ENCODE measurements at regions not wholly inside any gene's neighbourhood (a gene's known extent, or its start where the extent isn't known, plus 50 kb on each side); places are given as distances from the start of the nearest gene placed in this dataset.
A peak's percentile ranks its signal among the peaks of the same experiment; 100 is the strongest.

GRCh38 chr1:228979774-228980173 lies 244.5 kb downstream of the RHOU start:
- Histone ChIP-seq H3F3A (replicated peaks; ENCODE audit: low read depth) (no peaks in the 10 kb centered on the region), H3K4me1 (ENCODE audit: insufficient read depth) (peaks cover 9% of the 10 kb centered on the region), H3K27me3 (ENCODE audit: insufficient read depth) (no peaks in the 10 kb centered on the region), H4K20me1 (replicated peaks; ENCODE audit: insufficient read depth) (no peaks in the 10 kb centered on the region), H3K4me2 (no peak overlapping the region), H3K79me2 (replicated peaks; ENCODE audit: insufficient read depth) (no peaks in the 10 kb centered on the region), H3K27ac (ENCODE audit: low read depth) (no peak overlapping the region), H2AFZ (0 out of 2 replicates have a peak overlapping the region, but pooled peaks have one; percentile 23), H3K9me2 (ENCODE audit: insufficient read depth) (no peaks in the 10 kb centered on the region), H3K4me3 (no peak overlapping the region), H3K36me3 (ENCODE audit: insufficient read depth) (no peaks in the 10 kb centered on the region)
- Mint-ChIP-seq H3K9me3 (no peaks in the 10 kb centered on the region; the same call in 2 of the 3 replicates), H3K27me3 (ENCODE audit: insufficient read depth, low read depth, poor library complexity) (peaks cover 7% of the 10 kb centered on the region), H3K27ac (no peak overlapping the region), H3K4me1 (peaks cover 46% of the 10 kb centered on the region), H3K36me3 (ENCODE audit: low read depth) (no peaks in the 10 kb centered on the region), H3K4me3 (no peak overlapping the region)
- DNase-seq (ENCODE audit: low spot score): no peak
- TF ChIP-seq POLR2AphosphoS5 (IDR thresholded peaks at IDR 0.05; ENCODE audit: low read depth) (no peak), ZNF331 (CRISPR knock-in tag; IDR thresholded peaks at IDR 0.05; ENCODE audit: low read depth) (no peak), REST (IDR thresholded peaks at IDR 0.05; ENCODE audit: unreplicated experiment) (no peak), CTCF (conservative IDR thresholded peaks at IDR 0.05; ENCODE audit: low read depth in 2 of 2) (no peak), NANOG (IDR thresholded peaks at IDR 0.05; ENCODE audit: borderline replicate concordance) (no peak), EZH2phosphoT487 (IDR thresholded peaks at IDR 0.05; ENCODE audit: unreplicated experiment) (no peak), JUNB (IDR thresholded peaks at IDR 0.05; ENCODE audit: unreplicated experiment) (no peak), ETS1 (IDR thresholded peaks at IDR 0.05) (no peak)
- TF ChIP-seq, protein P1, sequence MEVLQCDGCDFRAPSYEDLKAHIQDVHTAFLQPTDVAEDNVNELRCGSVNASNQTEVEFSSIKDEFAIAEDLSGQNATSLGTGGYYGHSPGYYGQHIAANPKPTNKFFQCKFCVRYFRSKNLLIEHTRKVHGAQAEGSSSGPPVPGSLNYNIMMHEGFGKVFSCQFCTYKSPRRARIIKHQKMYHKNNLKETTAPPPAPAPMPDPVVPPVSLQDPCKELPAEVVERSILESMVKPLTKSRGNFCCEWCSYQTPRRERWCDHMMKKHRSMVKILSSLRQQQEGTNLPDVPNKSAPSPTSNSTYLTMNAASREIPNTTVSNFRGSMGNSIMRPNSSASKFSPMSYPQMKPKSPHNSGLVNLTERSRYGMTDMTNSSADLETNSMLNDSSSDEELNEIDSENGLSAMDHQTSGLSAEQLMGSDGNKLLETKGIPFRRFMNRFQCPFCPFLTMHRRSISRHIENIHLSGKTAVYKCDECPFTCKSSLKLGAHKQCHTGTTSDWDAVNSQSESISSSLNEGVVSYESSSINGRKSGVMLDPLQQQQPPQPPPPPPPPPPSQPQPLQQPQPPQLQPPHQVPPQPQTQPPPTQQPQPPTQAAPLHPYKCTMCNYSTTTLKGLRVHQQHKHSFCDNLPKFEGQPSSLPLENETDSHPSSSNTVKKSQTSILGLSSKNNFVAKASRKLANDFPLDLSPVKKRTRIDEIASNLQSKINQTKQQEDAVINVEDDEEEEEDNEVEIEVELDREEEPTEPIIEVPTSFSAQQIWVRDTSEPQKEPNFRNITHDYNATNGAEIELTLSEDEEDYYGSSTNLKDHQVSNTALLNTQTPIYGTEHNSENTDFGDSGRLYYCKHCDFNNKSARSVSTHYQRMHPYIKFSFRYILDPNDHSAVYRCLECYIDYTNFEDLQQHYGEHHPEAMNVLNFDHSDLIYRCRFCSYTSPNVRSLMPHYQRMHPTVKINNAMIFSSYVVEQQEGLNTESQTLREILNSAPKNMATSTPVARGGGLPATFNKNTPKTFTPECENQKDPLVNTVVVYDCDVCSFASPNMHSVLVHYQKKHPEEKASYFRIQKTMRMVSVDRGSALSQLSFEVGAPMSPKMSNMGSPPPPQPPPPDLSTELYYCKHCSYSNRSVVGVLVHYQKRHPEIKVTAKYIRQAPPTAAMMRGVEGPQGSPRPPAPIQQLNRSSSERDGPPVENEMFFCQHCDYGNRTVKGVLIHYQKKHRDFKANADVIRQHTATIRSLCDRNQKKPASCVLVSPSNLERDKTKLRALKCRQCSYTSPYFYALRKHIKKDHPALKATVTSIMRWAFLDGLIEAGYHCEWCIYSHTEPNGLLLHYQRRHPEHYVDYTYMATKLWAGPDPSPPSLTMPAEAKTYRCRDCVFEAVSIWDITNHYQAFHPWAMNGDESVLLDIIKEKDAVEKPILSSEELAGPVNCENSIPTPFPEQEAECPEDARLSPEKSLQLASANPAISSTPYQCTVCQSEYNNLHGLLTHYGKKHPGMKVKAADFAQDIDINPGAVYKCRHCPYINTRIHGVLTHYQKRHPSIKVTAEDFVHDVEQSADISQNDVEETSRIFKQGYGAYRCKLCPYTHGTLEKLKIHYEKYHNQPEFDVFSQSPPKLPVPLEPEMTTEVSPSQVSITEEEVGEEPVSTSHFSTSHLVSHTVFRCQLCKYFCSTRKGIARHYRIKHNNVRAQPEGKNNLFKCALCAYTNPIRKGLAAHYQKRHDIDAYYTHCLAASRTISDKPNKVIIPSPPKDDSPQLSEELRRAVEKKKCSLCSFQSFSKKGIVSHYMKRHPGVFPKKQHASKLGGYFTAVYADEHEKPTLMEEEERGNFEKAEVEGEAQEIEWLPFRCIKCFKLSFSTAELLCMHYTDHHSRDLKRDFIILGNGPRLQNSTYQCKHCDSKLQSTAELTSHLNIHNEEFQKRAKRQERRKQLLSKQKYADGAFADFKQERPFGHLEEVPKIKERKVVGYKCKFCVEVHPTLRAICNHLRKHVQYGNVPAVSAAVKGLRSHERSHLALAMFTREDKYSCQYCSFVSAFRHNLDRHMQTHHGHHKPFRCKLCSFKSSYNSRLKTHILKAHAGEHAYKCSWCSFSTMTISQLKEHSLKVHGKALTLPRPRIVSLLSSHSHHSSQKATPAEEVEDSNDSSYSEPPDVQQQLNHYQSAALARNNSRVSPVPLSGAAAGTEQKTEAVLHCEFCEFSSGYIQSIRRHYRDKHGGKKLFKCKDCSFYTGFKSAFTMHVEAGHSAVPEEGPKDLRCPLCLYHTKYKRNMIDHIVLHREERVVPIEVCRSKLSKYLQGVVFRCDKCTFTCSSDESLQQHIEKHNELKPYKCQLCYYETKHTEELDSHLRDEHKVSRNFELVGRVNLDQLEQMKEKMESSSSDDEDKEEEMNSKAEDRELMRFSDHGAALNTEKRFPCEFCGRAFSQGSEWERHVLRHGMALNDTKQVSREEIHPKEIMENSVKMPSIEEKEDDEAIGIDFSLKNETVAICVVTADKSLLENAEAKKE (CRISPR knock-in tag; IDR thresholded peaks at IDR 0.05): no peak
- ATAC-seq: no peak

All from GM23338 (cell line).